Loucy (cell line): ENCODE measurements at regions not wholly inside any gene's neighbourhood (a gene's known extent, or its start where the extent isn't known, plus 50 kb on each side); places are given as distances from the start of the nearest gene placed in this dataset.

Source experiments
- CTCF ChIP-seq: fragments of 200-600 bp; sonication (generic); conservative IDR thresholded peaks from 2 replicates; pipeline ENCODE4 v1.5.1; 2014; ENCODE audit warnings: mild to moderate bottlenecking, antibody characterized with exemption, low read length
- EZH2phosphoT487 ChIP-seq: fragments of 200-600 bp; IDR thresholded peaks from 2 replicates; pipeline ENCODE4 v1.6.1; 2018; ENCODE audit warnings: antibody characterized with exemption, mild to moderate bottlenecking, moderate library complexity, borderline replicate concordance

GRCh38 chr1:81069856-81070255, 730.9 kb upstream of the ADGRL2 start:
- TF ChIP-seq CTCF (no peak), EZH2phosphoT487 (no peak)
